GM19395 (cell line): ENCODE measurements at regions not wholly inside any gene's neighbourhood (a gene's known extent, or its start where the extent isn't known, plus 50 kb on each side); places are given as distances from the start of the nearest gene placed in this dataset.
"Not testable (repeated sequence)": the region's sequence is repeated elsewhere in the genome, so short reads cannot be mapped to it uniquely, and the experiment has no call there.

Experiments used
- ATAC-seq: cut with Tn5 transposase; IDR thresholded peaks from one replicate; pipeline ENCODE4 v1.9.1; 2021; ENCODE audit warnings: mild to moderate bottlenecking, moderate library complexity; ENCODE audit not compliant: unreplicated experiment

DNA sequence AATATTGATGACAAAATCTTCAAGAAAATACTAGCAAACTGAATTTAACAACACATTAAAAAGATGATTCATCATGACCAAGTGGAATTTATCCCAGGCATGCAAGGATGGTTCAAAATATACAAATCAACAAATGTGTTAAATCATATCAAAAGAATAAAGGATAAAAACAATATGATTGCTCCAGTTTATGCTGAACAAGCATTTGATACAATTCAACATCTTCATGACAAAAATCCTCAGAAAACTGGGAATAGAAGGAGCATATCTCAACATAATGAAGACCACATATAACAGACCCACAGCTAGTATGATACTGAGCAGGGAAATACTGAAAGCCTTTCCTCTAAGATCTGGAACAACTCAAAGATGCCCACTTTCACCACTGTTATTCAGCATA is 352.3 kb downstream of the PYDC2 start:
- no peak for ATAC-seq

DNA sequence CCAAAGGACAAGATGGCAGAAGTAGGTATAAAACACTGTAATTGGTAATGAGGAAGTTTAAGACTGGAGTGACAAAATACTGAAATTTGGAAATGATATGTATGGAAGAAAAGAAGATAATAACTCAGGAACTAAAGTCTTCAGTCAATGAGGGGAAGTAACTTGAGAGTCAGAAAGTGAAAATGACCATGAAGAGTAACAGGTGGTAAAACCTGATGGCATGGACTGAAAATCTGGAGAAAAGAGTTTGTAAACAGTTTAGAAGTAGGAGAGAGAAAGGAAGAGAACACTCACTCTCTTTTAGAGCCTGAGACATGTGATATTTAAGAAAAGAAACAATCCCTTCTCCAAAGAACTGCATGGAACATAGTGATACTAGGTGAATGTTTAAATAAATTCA is 387.9 kb downstream of the PYDC2 start:
- ATAC-seq, result no peak

DNA sequence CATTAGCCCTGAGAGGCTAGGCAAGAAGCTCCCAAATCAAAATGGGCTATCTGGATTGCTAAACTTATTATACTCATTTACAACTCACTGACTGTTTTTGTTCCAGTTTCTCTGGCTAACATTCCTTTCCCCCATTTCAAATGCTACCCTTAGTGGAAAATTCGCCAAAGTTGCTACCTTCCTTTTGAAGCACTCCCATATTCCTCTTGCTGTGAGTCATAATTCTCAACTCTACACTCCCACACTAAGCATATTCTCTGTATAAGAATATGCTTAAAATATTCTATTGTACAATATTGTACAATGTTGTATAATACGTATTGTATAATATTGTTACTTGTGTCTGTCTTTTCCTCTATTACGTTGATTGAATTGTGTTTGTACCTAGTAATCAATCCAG is 398.6 kb downstream of the PYDC2 start:
- no peak for ATAC-seq

DNA sequence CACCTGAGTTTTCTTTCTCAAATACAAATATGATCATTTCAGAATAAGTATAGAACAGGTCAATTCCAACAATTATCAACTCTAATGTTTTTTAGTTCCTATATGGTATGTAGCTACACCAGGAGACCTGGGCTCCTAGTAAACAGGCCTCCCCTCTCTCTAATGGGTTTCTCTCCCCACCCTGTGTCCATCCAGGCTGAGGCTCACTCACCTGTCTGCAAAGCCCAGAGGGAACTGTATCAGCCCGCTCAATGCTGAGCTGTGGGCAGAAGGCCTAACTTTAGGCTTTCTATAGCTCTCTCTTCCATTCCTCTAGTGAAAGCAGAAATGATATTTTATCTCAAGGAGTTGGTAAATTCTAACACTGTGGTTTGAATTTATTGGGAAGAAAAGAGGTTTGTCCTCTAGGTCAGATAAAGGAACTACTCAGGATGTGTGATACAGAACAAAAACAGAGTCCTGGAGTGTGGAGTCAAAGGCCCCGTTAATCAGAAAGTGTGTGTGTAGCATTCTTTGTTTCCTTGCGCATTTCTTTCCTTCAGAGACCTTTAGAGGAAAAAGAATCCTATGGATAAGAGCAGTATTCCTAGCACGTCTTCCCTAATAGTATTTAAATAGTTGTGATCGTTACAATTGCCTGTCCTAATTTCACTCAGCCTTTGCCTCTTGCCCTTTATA is 408.9 kb downstream of the PYDC2 start:
- ATAC-seq, result no peak

DNA sequence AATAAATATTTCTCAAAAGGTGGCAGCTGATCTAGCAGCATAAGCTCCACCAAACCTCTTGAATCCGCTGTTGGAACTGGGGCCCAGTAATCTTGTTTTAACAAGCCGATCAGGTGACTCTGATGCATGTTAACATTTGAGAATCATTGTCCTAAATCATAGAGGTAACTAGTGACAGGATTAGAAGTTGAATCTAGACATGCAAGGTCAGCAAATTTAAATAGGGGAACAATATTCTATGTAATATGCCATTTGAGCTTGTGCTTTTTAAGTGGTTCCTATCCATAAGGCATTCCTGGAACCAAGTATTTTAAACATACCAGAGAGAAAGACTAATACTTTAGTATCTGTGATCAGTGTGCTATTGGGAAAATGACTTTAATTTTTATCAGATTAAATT is 412.8 kb downstream of the PYDC2 start:
- no peak for ATAC-seq

DNA sequence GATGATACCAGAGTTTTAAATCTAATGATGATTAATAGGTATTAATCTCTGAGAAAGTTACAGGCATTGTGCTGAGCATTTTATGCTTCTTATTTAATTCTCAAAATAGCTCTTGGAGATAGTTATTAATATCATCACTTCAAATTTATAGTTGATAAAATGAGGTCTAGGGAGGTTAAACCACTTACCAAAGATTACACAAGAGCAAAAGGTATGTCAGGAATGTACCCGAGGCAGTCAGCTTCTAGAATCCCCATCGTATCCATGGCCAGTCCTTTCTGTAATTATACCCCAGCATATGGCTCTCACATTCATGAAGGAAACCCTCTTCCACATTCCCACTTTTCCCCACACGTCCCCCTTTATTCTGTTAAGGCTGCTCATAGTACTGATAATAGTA is 421.3 kb downstream of the PYDC2 start:
- ATAC-seq, result no peak

DNA sequence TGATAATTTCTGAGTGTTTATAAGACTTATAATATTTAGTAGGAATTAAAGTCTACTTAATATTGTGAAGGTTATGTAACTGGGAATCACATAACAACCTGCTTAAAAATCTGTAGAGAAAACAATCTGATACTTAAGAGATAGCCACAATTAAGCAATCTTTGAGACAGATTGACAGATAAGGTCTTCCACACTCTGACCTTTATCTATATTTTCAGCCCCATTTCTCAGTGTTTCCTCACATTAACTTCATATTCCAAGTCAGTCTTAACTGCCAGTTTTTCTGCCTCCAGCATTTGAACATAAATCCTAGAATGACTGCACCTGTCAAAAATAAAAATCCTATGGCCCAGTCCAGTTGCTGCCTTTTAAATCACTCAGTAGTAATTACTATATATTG is 423.2 kb downstream of the PYDC2 start:
- ATAC-seq, result no peak

DNA sequence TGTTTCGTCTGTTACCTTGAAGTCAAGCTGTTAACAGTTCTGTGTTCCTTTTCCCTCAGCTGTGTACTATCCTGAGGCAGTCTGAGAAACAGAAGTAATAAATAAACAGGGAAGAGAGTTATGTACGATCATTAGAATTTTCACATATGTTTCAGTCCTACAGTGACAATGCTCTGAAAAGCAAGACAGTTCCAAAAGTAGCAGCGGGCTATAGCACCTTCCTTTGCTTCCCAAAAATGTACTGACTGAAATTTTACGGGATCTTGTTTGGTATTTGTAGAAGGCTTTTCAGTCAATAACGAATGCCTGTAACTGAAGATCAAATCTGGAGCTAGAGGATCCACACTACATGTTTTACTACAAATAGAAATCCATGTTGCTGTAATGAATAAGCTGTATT is 428.1 kb downstream of the PYDC2 start:
- ATAC-seq, result no peak

DNA sequence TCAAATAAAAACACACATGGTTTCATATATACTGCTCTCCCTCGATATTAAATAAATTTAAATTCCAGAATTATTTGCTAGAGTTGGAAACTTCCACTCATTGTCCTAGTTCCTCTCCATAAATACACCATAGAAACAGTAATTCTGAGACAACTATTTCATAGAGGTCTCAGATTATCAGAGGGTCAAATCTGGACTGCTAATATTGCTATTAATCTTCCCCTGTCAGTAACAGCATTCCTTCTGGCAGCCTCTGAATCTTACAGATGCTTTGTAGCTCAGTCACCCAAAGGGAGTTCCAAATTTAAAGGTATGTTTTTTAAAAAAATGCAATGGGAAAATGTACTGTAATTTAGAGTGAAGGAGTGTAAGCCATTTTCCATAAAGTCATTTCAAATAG is 428.8 kb downstream of the PYDC2 start:
- no peak for ATAC-seq

DNA sequence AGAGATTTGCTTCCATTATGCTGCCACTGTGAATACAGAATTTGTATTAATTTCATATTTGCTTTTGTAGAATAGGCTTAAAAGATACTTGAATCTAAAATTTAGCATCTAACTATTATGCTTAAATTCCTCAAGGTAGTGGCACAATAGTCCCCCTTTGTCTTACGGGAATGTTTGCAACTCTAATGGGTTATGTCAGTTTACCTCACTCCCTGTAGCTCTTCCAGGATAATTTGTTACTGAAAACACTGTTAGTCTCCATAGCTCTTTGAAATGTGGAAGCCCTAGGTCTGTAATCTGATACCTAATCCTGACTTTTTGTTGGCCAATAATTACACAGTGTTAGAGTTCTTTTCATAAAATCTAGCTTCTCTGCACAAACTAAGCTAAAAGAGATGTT is 433.4 kb downstream of the PYDC2 start:
- ATAC-seq, result no peak

DNA sequence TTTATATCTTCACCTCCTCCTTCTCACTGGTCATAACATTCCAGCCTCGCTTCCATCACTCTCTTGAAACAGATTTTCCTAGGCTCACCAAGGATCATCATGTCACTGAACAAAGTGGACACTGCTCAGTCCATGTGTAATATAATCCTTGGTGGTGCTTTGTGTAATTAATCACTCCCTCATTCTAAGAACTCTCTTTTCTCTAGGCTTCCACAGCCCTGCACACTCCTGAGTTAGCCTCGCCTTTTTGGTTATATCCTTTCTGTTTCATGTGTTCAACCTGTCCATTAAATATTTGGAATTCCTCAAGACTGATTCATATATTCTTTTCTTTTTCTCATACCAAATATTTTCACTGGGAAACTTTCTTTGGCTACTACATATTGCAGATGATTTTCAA is 440.8 kb downstream of the PYDC2 start:
- ATAC-seq, result no peak

DNA sequence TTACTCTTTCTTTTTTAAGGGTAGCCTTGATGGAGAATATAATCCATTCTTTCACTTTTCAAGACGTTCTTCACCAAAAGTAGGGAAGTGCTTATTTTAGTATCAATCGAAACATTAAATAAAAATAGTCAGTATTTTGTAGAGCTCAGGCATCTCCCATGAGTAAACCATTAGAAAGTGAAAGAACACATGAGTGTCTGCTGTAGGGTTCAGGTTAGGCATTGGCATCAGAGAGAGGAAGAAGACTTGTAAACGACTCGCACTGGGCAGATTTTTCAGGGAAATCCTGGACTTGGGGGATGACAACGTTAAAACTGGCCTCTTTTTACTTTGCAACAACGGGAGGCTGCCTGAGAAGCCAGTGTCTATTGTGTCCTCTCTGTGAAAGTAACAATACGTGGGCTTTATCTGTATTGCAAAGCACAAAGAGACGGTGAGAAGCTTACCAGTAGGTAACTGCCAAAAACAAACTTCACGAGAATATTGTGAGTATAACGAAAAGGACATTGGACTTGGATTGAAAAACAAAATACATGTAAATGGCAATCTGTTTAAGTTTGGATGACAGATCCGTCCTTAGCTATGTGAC is 451.7 kb downstream of the PYDC2 start:
- ATAC-seq, result no peak

DNA sequence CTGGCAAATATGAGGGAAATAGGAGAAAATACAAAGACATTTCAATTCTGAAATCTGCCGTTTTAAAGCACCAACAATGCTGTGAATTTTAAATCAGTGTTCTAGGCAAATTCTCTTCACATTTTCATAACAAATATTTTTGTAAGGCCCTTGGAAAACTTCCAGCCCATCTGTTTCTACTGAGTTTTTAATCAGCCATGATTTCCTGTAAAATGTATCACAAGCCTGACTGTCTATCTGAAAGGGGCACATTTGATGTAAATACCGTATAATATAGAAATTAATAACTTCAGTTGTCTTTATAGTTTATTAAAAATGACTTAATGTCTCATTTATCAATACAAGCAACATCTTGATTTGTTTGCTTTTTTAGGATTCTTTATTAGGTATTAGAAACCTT is 454.7 kb downstream of the PYDC2 start:
- ATAC-seq, result no peak

DNA sequence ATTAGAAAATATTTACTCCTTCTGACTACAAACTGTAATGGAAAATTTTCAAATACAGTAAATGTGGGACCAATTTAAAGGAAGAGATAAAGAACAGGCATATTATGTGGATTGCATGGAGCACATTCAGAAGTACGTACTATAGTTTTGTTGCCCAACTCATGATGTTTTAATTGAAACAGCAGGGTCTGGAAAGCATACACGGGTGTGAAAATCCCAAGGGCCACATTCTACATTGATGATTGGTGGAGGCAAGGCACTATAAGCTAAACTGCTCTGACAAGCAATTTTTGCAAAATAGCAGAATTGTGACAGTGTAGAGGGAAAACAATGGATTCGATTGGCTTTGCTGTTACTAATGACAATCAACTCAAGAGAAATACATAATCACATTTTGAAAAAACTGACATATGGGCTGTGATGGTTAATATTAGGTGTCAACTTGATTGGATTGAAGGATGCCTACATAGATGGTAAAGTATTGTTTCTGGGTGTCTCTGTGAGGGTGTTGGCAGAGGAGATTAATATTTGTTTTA is 458.6 kb downstream of the PYDC2 start:
- no peak for ATAC-seq

DNA sequence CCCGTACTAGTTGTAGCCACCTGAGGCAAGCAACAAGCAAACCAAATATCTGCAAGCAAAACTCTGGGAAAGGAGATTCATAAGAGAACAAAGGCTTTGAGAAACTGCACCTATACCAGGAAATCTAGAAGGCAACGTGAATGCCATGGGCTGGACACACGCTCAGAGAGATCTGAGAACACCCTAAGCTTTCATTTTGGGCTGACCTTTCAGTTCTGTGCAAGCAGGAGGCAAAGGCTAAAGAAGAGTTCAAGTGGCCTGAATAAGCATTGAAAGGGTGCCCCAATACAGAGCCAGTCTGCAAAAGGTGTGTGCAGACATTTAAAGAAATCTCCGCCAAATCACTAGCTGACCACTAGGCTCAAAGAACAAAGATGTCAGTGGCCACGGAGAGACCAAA is 461.6 kb downstream of the PYDC2 start:
- ATAC-seq, result no peak

DNA sequence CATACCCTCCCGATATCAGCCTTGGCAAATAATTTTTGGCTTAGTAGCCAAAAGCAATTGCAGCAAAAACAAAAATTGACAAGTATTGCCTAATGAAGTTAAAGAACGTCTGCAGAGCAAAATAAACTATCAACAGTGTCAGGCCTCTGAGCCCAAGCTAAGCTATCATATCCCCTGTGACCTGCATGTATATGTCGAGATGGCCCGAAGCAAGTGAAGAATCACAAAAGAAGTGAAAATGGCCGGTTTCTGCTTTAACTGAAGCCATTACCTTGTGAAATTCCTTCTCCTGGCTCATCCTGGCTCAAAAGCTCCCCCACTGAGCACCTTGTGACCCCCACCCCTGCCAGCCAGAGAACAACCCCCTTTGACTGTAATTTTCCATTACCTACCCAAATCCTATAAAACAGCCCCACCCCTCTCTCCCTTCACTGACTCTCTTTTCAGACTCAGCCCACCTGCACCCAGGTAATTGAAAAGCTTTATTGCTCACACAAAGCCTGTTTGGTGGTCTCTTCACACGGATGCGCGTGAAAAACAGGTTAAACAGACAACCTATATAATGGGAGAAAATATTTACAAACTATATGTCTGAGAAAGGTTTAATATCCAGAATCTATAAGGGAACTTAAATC is 466.3 kb downstream of the PYDC2 start:
- not testable (repeated sequence) for ATAC-seq

DNA sequence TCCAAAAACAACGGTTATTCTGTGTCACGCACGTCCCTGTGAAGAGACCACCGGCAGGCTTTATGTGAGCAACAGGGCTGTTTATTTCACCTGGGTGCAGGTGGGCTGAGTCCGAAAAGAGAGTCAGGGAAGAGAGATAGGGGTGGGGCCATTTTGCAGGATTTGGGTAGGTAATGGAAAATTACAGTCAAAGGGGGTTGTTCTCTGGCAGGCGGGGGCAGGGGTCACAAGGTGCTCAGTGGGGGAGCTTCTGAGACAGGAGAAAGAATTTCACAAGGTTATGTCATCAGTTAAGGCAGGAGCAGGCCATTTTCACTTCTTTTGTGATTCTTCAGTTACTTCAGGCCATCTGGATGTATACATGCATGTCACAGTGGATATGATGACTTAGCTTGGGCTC is 467.0 kb downstream of the PYDC2 start:
- ATAC-seq, result not testable (repeated sequence)

DNA sequence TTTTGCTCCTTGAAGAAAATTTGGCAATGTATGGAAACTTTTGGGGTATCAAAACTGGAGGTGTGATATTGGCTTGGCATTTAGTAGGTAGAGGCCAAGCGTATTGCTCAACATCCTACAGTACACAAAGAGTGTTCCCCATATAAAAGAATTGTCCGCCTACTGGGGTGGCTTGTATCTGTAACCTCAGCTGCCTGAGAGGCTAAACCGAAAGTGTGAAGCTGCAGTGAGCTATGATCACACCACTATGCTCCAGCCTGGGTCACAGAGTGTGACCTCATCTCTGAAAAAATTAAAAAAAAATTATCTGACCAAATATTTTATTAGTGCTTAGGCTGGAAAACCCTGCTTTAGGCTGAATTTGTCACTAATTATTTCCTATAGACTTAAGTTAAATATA is 483.9 kb downstream of the PYDC2 start:
- no peak for ATAC-seq

DNA sequence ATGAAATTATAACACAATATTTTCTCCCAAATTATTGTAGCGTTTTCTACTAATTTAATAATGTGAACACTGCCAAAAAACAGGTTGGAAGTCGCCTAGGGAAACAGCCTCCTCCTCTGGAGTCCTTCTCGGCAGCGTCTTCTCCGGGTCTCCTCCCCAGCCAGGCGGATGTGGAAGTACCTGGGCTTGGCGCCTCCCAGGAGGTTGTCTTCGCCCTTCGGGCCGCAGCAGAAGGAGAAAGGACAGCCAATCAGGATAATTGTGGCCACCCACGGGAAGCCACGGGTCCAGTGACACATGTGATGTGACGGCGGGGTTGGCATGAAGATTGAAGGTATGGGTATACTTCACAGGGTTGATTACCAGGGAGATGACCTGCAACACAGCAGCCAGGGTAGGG is 491.2 kb downstream of the PYDC2 start:
- no peak for ATAC-seq

DNA sequence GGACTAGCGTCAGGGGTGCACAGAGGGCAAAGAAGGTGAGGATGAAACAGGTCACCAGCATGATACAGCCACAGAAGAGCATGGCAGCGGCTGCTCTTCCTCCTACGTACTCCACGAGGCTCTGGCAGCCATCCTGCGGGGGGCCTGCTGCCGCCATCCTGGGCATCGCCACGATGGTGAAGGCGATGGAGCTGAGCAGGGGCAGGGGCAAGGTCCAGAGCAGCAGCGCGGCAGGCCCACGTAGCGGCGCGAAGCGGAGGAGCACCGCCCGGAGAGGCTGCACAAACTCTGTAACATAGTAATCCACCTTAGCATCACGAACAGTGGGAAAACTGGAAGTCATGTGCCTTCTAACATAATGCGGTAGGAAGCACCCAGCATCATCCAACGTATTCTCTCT is 491.6 kb downstream of the PYDC2 start:
- ATAC-seq, result no peak

DNA sequence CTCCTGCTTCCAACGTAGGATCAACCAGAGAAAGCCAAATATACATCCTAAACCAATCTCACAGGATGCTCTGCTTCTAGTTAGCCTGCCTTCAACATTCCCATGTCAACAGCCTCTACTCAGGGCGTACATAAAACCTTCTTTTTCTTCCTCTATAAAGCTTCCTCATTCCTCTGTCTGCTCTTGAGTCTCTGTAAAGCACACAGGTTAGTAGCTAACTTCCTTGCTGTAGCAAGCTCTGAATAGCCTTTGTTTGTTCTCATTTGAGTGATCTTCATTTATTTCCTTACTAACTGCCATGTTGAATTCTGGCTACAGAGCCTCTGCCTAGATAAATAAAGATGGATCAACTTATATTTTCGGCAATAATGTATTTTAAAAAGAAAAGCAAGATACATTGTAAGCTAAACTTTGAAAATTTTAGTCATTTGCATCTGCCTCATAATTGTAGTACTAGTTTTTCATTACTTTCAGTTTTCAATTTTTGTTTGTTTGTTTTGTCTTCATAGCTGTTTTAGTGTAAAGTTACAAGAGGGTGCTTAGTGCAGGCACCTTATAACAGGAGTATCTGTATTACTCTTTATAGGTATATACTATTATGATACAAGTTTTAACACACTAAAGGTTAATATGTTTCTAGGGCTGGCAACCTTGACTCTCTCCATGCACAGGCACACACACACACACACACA is 498.2 kb downstream of the PYDC2 start:
- peak; percentile 70 for ATAC-seq
